Fibroblast of skin of scalp (primary cell): ENCODE measurements at regions not wholly inside any gene's neighbourhood (a gene's known extent, or its start where the extent isn't known, plus 50 kb on each side); places are given as distances from the start of the nearest gene placed in this dataset.
"Not testable (repeated sequence)": the region's sequence is repeated elsewhere in the genome, so short reads cannot be mapped to it uniquely, and the experiment has no call there.

Experiments
- DNase-seq: peaks from one replicate; pipeline ENCODE4 v3.0.0-alpha.2; 2013

DNA sequence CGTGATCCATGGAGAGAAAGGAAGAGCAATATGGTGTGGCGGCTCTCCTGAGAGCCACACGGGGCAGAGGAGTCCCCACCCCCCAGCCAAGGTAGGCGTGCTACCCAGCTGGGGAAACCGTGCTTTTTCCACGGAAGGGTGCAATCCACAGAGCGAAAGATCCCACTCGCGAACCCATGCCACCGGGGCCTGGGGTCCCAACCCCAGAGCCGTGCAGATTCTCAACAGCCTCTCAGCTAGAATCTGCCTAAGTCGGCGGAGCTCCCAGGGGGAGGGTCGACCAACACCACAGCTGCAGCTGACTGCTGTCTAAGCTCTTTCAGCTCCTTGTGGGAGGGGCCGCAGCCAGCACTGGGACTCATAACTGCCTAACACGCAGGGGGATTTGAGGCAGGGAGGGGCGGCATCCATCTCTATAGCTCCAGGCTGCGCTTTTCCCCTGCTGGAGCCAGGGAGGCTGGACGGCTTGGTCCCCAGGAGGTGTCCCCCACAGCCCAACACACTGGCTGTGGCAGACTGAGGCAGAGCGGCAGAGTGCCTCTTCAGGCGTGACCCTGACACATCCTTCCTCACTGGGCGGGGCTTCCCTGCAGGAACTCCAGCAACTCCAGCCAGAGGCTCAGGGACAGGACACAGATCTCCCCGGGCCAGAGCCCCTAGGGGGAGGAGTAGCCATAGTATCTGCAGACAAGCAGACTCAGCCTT lies 107.6 kb upstream of the ZBTB20 start:
- no peak for DNase-seq

DNA sequence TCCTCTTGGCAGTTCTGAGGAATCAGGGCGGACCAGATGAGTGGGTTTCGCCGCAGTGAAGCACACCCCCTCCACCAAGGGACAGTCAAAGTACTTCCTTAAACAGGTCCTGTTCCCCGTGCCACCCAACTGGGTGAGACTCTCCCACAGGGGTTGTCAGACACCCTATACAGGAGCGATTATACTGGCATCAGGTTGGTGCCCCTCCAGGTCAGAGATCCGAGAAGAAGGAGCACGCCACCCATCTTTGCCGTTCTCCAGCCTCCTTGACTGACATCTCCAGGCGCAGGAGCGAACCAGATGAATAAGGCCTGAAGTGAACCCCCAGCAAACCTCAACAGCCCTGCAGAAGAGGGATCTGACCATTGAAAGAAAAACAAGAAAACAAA lies 108.1 kb upstream of the ZBTB20 start:
- no peak for DNase-seq

DNA sequence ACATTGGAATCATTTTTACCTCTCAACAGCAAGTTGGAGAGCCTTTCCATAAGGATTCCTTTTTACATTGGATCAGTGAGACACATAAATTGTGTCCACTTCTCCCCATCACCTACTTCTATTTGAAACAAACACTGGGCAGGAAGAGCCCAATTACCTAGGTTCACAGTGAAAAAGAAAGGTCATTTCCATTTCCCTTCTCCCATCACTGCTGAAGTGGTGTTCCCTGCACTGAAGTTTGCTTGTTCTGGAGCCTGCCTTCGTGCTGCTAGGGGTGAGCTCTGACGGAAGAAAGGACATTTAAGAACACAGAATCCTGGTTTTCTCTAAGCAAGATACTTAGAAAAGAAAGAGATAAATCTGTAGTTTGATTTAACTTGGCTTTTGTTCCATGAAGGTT lies 123.8 kb upstream of the ZBTB20 start:
- no peak for DNase-seq

DNA sequence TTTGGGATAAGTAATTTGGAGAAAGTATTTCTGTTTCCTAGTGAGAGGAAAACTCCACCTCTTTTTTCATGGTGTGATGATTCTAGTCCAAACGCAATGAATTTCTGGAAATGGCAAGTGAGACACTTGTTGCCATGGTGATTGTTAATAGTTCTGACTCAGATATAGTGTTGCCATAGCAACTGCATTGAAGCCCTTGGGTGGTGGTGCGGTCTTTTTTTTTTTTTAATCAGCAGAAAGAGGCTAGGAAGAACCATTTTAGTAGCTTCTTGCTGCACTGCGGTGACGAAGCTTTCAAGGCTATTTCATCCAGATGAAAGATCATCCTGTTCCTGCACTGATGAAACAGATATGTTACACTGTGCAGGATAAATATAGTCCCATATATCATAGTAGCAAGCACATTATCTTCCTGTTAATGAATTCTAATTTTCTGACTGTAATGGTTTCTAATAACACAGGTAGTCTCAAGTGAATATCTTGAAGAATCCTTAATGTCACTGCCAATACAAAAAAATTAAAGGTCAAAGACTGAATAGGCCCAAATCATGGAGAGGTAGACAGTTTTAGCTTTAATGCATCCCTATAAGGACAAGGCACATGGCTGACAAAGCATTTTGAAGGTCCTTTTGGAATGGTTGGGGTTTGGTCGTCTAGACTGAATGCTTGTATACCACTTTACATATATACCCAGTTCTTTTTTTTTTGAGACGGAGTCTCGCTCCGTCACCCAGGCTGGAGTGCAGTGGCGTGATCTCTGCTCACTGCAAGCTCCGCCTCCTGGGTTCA lies 125.1 kb upstream of the ZBTB20 start:
- DNase-seq: peak; percentile 65

DNA sequence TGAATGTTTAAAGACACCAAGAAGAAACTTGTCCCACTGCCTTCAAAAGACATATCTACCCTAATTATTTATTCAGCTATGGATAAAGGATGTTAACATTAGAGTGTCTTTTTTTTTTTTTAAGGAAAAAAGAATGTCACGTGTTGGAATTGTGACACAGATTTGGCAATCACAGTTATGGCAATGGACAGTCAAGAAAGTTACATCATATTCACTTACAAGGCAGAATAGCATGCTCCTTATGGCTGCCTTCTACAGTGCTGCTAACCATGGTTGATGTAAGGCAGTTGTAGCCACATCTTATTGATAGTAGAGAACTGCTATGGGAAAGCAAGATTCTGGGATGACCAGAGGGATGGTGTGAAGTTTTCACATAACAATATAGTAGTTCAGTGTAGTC lies 128.8 kb upstream of the ZBTB20 start:
- DNase-seq: no peak

DNA sequence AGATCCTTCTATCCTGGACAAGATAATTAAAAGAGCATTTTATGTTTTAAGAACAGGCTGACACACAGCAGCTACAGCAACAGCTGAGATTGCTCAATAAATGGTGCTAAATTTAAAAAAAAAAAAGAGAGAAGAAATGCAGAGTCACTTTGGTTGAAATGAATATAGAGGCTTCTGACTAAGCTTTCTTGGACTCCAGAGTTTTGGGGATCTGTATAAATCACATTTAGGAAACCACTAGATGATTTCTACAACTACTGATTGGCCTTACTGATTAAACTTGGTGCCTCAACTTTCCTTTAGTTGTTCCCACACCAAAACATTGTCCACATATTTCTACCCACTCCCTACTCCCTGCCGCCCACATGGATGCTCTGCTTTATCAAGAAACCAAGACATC lies 132.9 kb upstream of the ZBTB20 start:
- DNase-seq: peak; percentile 22

DNA sequence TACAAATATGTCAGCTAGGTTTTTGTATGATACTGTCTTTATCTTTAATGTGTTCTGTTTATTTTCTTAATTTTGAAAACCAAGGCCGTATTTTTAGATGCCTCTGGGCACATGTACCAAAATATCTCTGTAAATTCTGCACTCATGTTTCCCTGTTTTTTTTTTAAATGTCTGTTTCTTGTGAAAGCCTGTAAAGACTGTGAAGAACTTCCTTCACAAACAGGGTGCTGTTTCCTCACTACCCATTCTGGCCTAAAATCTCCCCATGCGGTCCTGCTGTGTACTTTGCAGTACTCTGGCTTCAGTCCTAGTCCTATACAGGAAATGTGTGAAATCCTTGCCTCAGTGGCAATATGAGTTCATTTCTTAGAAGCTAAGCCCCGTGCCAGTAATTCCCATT lies 133.4 kb upstream of the ZBTB20 start:
- no peak for DNase-seq

DNA sequence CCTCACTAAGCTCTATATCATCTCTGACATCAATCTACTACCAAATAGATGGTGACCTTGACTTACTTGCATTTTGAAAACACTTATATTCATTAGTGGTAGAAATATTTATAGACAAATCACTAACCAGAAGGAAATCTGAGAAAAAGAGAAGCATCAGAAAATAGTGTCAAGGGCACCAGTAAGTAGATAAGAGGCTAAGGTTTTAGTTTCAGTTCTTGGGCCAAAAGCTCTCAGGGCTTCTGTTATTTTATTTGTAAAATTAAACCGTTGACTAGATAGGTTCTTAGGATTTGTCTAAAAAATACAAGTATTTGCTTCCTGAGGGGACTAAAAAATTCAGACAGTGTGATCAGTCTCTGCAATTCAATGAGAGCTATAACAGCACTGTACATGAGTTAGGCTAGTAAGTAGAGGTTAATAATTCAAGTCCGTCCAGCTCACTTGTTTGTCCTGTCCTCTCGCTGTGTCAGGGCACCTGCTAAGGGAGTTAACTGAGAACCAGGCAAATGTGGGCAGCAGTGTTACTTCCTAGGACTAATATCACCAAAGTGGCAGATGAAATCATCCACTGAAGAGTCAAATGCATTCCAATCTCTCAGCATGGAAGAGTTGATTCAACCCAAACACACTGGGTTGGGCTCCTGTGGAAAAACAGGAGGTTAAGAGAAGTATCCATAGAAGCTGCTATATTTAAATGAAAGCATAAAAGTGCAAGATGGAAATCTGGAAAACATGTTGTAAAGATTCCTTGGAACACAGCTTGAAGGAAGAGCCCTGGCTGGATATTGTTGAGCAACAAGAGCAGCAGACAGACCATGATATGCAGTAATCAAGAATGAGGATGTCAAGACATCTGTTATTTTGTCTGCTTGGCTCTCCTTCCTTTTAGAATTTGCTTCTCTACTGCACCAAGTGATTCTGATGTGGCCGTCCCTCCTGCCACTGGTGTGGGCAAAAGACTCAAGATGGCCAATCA lies 134.9 kb upstream of the ZBTB20 start:
- peak; percentile 37 for DNase-seq

DNA sequence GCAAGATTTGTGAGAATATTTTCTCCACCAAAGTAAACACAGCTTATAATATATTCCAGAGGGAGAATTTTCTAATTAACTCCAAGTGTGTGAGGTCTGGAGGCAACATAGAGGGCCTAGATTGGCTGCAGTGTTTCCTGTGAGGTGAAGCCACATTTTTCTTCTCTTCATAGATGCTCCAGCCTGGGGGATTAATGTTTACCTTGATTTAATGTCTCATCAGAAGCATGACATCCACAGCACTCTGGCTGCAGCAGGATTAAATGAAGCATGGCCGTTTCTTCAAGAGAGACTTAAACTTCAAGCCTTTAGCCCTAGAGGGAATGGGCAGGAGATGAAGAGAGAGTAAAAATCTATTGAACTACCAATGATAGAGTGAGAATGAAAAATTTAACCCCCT lies 137.9 kb upstream of the ZBTB20 start:
- DNase-seq: peak; percentile 28

DNA sequence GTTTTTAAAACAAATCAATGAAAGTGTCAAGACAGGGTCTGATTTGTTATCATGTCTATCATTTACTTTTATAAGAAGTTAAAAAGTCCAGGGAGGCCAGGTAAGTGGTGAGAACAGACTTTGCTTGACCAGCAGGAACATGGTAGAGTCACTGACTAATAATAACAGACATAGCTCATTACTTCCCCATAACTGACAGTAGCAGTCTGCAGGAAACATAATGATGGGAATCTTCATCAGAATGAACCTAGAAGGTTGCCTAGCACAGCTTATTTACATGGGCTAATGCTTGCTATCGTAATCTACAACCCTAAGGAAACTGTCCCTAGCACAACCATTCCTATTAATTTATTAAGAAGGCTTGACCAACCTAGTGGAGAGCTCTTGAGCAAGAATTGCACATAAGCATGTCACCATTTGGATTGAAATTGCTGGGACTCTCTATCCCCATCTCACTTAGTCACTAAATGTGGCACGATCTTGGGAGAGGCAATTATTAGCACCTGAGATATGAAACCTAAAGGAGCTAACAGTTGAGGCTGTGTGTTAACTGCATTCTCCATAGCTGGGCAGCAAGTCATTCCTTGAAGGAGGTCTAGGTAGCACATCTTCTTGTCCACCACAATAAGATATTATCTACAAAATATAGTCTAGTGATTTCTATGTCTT lies 139.6 kb upstream of the ZBTB20 start:
- no peak for DNase-seq

DNA sequence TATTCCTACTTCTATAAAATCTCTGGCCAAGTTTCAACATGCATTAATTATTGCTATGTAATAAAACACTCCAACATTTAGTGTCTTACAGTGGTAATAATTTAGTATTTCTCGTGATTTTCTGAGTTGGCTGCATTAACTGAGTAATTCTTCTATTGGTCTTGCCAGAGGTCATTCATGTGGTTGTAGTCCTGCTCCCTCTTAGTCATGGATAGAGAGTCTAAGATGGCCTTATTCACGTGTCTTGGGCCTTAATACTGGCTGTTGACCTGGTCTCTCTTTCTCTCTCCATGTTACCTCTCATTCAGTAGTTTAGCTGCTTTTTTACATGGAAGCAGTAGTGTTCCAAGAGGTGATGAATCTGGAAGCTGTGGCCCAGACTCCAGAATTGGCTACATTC lies 140.1 kb upstream of the ZBTB20 start:
- no peak for DNase-seq

DNA sequence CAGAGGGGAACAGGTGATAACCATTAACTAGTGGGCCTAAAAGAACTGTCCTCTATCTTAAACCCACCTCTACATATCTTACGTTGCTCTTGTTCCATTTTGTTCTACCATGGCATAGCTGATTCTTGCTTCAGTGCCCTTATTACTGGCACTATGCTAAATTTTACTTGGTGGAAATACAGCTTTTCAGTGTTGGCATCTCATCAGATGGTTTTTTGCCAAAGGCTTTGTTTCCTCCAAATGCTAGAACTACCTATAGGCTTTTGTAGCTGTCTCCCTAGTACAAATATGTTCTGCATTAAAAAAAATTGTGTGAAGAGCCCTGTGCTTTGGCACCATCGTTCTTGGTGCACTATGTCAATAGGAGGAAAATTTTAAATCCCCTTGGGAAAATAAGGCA lies 145.0 kb upstream of the ZBTB20 start:
- DNase-seq: no peak

DNA sequence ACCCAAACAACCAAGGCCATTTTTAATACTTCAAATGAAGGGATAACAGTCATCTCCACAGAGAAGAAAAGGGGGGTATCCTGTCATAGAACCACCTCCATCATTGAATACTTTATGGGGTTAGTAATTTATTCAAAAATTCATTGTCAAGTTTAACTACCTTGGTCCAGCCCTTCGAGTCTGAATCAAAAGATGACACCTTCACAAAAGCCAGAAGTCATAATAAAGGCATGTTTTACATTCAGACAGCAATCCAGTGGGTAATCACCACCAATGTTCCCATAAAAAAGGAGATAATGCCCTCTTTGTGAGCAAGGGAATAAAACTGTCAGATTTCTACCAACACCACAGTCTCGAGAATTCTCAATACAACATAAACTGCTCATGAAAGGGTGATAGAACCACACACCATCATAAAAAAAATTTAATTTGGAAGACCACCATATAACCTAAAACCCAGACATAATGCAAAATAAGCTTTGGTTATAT lies 145.6 kb upstream of the ZBTB20 start:
- no peak for DNase-seq

DNA sequence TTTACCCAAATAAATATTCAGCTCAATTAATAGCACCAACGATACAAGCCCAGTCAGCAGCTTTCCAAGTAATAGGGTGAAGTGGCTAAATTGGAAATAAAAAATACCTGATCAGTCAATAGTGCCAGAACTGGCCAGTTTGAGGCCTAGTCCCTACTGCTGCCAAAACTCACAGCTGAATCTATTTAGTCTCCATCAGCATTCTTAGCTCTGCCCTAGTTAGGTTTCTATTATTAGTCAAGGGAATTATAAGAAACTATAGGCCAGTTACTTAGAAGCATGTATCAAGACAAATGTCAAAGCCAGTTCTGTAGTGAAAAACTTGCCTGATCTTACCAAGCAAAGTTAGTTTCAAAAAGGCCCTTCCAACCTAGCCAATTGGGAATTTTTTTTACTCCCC lies 146.2 kb upstream of the ZBTB20 start:
- no peak for DNase-seq

DNA sequence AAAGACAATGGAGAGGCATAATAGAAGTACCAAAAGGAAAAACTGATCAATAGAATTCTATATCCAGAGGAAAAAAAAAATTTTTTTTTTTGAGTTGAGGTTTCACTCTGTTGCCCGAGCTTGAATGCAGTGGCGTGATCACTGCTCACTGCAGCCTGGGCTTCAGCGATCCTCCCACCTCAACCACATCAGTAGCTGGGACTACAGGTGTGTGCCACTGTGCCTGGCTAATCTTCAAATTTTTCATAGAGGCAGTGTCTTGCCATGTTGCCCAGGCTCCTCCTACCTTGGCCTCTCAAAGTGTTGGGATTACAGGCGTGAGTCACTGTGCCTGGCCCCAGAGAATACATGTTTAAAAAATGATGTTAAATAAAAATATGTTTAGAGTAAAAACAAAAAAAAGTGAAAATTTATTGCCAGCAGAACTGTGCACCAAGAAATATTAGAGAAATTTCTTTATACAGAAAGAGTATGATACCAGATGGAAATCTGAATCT lies 154.3 kb upstream of the ZBTB20 start:
- DNase-seq: peak; percentile 23

DNA sequence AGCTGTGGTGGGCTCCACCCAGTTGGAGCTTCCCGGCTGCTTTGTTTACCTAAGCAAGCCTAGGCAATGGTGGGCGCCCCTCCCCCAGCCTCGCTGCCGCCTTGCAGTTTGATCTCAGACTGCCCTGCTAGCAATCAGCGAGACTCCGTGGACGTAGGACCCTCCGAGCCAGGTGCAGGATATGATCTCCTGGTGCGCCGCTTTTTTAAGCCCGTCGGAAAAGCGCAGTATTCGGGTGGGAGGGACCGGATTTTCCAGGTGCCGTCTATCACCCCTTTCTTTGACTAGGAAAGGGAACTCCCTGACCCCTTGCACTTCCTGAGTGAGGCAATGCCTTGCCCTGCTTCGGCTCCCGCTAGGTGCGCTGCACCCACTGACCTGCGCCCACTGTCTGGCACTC lies 170.9 kb upstream of the ZBTB20 start:
- not testable (repeated sequence) for DNase-seq

DNA sequence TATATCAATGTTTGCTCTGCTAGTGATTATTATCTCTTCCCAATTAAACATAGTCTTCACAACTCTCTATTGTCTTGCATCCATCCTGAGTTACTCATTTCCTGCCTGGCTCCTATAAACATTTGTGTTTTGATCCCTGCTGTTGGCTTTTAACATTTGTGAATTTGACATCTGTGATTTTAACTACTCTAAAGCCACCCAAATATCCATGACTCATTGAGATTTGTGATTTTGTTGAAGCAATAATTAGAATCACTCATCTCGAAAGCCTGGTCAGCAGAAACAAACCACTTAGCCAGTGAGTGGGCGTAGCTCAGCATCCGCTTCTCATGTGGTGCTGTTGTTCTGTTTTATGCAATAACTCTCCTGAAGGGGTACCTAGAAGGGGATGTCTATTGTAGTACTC lies 174.3 kb upstream of the ZBTB20 start:
- DNase-seq: peak; percentile 32

DNA sequence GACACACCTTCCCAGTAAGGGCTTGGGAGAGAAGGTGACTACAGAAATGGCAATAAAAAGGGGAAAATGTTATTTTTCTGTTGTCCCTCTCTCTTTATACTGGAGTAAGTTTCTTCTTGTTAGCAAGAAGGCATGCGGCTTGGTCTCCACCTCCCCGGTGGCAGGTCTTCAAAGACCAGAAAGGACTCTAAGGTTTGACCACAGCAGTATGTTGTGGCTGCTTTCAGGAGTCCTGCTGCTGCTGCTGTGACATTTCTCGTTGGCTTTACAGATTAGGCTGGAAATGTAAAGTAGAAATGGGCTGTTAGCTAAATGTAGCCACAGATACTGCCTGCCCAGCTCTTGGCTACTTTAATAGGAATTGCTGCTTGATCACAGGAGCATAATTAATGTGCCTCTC lies 175.8 kb upstream of the ZBTB20 start:
- DNase-seq: no peak

DNA sequence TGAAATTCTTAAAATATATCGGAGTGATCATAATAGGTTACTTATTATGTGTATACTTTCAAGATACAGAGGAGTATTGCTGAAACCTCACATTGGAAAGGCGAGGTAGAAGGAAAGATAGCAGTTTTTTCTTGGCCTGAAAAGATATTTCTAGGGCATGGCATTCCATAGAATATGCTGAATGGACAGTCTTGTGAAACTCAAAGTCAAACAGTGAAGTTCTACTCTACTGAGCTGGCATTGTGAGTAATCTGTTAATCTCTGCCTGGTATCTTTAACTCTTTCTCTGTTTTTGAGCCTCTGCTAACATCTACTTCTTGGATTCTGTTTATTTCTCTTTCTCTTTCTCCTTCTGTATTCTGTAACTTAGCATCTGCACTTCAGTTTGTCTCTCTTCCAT lies 176.3 kb upstream of the ZBTB20 start:
- no peak for DNase-seq

DNA sequence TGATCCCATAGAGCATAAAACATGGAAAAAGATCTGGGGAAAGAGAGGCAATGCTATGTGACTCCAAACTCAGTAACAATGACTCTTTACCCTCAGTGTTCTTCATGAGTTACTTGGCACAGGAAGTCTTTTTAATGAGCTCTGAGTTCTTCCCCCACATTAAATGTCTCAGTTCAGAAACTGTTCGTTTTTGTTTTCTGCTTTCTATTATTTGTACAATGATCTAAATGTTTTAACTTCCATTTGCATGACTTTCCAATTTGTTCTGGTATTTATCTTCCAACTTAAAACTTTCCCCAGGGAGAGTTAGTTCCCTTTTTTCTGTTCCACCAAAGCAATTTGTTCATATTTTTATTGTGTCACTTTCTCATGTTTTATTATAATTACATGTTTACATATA lies 177.0 kb upstream of the ZBTB20 start:
- DNase-seq: no peak

DNA sequence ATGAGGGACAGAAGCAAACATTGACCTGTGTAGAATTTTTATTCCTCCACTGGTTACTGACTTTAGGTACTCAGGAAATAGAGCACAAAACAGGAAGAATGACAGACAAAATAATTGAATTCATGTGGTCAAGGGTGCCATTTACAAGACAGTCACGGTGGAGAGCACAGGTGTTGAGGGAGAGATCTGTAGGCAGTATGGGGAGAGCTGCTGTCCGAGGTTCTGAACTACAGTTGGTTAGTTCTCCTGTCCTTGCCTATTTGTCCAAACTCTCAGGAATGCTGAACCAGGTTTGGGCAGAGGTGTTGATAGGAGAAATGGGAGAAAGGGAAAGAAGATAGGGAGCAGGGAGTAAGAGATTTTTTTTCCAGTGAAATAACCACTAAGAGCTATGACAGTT lies 178.5 kb upstream of the ZBTB20 start:
- peak; percentile 53 for DNase-seq

DNA sequence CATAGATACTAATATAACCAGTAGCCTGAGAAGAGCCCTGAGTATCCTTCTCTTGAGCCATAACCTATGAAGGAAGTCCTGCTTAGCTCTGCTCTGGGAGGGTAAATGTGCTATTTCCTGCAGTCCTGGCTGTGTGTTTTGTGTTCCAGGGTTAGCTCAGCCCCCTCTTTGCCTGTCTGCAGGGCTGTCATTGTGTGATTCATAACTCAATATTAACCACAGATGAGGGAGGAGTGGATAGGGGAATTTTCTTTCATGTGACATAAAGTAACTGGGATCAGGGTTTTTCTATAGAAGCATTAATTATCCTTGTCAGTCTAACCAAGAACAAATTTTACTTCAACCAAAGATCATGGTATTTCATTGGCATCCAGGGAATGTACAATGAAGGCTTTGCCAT lies 183.3 kb upstream of the ZBTB20 start:
- DNase-seq: peak; percentile 83
